Esophagus muscularis mucosa (tissue), 3 donors: ENCODE measurements at regions not wholly inside any gene's neighbourhood (a gene's known extent, or its start where the extent isn't known, plus 50 kb on each side); places are given as distances from the start of the nearest gene placed in this dataset.

Experiments used
- CTCF ChIP-seq, 3 experiments: fragments of 200-600 bp in 2 of 3; fragments of 450-650 bp in 1 of 3; sonication (generic) in 2 of 3; IDR thresholded peaks; one replicate each; pipeline ENCODE4 v1.5.1; 2017 to 2019; ENCODE audit warnings: antibody characterized with exemption in 3 of 3, mild to moderate bottlenecking in 2 of 3, moderate library complexity in 1 of 3
- POLR2AphosphoS5 ChIP-seq, 2 donors: sonication (generic); formaldehyde crosslinking; IDR thresholded peaks; one replicate each; pipeline ENCODE4 v1.6.1; 2017; ENCODE audit warnings: antibody characterized with exemption in 2 of 2

DNA sequence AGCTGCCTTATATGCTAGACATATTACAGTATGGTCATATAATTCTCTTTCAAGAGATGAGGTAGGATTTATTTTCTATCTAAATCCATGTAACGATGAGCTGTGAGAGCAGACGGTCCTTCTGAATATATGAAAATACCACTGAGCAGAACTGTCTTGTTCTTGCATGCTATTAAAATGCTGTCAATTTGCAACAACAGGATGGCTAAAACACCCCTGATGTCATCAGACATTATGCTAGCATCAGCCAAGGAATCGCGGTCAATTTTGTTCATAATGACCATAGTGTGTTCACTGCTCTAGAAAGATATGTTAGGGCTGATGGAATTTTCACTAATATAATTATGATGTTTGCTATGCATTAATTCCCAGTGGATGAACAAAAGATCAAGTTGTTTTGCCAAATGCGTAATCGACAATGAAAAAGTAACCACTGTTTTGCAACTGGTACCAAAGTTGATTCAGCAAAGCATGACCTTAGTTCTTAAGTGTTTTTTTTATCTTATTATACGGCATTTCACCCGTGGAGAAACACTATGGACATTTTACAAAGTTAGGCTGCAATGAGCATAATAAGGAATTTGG, 765.4 kb upstream of the NR2F2 start:
- TF ChIP-seq CTCF (IDR thresholded peaks at IDR 0.05) (no peak), POLR2AphosphoS5 (IDR thresholded peaks at IDR 0.05) (no peak)
